ENCODE measurements at regions not wholly inside any gene's neighbourhood (a gene's known extent, or its start where the extent isn't known, plus 50 kb on each side); places are given as distances from the start of the nearest gene placed in this dataset.

DNA sequence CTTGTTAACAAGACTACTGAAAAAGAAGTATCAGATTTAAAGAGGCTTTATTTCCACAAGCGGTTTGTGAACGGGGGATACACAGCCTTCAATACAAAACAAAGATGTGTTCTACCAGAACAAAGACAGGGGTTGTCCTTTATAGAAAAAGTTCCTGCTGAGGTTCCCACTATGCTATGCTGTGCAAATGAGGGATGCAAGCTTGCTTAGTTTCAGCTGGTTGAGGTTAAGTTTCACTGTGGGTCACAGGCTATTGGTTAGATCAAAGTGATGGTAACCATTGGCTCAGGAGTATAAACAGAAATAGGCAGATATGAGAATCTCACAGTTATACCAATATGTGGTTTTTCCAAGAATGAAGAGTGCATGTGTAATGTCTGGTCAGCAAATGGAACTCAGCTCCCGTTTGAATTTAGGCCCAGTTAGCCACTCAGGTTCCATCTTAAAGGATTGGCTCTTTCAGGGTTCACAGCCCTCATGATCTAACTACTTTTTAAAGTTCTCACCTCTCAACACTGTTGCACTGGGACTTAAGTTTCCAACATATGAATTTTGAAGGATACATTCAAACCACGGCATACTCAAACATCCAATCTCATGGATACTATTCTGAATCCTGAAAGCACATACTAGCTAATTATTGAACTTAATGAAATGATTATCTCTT is 215.4 kb upstream of the DCN start:
- TF ChIP-seq, protein P1, sequence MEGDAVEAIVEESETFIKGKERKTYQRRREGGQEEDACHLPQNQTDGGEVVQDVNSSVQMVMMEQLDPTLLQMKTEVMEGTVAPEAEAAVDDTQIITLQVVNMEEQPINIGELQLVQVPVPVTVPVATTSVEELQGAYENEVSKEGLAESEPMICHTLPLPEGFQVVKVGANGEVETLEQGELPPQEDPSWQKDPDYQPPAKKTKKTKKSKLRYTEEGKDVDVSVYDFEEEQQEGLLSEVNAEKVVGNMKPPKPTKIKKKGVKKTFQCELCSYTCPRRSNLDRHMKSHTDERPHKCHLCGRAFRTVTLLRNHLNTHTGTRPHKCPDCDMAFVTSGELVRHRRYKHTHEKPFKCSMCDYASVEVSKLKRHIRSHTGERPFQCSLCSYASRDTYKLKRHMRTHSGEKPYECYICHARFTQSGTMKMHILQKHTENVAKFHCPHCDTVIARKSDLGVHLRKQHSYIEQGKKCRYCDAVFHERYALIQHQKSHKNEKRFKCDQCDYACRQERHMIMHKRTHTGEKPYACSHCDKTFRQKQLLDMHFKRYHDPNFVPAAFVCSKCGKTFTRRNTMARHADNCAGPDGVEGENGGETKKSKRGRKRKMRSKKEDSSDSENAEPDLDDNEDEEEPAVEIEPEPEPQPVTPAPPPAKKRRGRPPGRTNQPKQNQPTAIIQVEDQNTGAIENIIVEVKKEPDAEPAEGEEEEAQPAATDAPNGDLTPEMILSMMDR (conservative IDR thresholded peaks at IDR 0.05; ENCODE audit: low read length) = no peak
- H3K4me3 ChIP-seq (ENCODE audit: low read length) = no peak overlapping the region
- no peak for DNase-seq (ENCODE audit: low read depth)

DNA sequence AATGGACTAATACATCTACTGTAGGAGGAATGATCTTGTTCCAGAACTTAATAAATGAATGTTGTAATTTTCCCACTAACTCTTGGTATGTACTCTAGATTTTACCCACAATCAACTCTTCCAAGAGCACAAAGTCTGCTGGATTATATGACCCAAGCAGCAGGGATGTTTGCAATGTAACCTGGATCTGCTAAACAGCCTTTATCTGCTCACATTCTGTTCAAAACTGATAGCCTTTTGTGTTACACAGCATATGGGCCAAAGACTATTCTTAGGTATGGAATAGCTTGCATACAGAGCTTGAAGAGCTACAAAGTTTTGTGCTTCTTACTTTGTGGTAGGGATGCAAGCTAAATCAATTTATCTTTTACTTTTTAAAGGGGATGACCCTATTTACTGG is 213.7 kb upstream of the DCN start:
- H3K4me3 ChIP-seq (ENCODE audit: low read length) = no peak overlapping the region
- no peak for DNase-seq (ENCODE audit: low read depth)
- TF ChIP-seq, protein P1 (conservative IDR thresholded peaks at IDR 0.05; ENCODE audit: low read length) = no peak

DNA sequence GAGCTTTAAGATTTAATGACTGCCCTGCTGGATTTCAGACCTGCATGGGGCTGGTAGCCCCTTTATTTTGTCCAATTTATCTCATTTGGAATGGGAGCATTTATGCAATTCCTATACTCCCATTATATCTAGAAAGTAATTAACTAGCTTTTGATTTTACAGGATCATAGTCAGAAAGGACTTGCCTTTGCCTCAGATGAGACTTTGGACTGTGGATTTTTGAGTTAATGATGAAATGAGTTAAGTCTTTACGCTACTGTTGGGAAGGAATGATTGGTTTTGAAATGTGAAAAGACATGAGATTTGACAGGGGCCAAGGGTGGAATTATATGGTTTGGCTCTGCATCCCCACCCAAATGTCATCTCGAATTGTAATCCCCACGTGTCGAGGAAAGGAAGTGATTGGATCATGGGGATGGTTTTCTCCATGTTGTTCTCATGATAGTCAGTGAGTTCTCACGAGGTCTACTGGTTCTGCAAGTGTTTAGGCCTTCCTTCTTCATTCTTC is 213.1 kb upstream of the DCN start:
- TF ChIP-seq, protein P1 (conservative IDR thresholded peaks at IDR 0.05; ENCODE audit: low read length) = no peak
- H3K4me3 ChIP-seq (ENCODE audit: low read length) = no peak overlapping the region
- no peak for DNase-seq (ENCODE audit: low read depth)

DNA sequence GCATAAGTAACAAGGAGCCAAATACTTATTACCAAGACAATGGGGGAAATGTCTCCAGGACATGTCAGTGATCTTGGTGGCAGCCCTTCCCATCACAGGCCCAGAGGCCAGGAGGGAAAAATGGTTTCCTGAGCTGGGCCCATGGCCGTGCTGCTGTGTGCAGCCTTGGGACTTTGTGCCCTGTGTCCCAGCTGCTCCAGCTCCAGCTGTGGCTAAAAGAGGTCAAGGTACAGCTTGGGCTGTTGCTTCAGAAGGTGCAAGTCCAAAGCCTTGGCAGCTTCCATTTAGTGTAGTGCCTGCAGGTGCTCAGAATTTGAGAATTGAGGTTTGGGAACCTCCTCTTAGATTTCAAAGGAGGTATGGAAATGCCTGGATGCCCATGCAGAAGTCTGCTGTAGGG is 212.3 kb upstream of the DCN start:
- H3K4me3 ChIP-seq (ENCODE audit: low read length) = no peak overlapping the region
- DNase-seq (ENCODE audit: low read depth) = no peak
- TF ChIP-seq, protein P1 (conservative IDR thresholded peaks at IDR 0.05; ENCODE audit: low read length) = no peak

DNA sequence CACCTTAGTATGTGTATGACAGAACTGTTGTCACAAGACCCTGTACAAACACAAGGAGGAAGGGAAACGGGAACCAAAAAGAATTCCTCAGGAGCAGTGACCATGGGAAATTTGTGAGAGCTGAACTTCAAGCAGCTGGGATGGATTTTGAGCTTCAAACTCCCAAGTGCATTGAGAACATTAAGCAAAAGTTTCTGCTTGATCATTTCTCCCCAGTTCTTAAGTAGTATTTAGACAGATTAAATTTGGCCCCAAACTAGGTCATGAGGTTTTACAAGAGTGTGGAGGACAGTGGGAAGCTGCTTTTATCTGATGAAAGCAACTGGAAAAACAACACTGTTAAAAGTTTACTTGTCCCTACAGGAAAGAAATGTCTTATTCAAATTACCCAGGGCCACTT is 206.0 kb upstream of the DCN start:
- TF ChIP-seq, protein P1 (conservative IDR thresholded peaks at IDR 0.05; ENCODE audit: low read length) = no peak
- no peak overlapping the region for H3K4me3 ChIP-seq (ENCODE audit: low read length)
- no peak for DNase-seq (ENCODE audit: low read depth)

DNA sequence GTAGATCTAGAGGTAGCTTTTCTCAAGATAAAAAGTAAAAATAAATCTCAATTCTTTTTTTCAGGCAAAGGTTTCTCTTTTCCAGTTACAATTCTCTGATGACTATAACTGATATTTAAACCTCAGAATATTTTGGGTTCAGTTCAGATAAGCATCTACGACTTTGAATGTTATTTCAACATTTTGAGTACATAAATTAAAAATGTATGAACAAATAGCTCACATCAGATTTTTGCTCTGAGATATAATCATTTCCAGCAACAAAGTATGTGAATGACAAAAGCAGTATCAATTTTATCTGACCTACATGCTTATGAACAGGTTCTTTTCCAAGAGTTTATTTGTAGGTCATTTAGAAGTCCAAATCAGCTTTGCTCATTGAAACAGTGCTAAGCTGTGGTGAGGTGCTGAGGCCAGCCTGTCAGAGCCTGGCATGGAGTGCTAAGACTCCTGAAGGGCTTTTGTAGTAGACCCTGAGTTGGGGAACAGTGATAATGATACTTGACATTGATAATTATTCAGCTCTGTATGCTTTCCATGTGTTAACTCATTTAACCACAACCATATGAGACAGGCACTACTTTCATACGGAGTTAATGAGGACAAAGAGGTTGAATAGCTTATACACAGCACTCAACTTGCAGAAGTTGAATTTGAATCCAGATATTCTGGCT is 205.0 kb upstream of the DCN start:
- TF ChIP-seq, protein P1 (conservative IDR thresholded peaks at IDR 0.05; ENCODE audit: low read length) = no peak
- DNase-seq (ENCODE audit: low read depth) = no peak
- H3K4me3 ChIP-seq (ENCODE audit: low read length) = no peak overlapping the region

DNA sequence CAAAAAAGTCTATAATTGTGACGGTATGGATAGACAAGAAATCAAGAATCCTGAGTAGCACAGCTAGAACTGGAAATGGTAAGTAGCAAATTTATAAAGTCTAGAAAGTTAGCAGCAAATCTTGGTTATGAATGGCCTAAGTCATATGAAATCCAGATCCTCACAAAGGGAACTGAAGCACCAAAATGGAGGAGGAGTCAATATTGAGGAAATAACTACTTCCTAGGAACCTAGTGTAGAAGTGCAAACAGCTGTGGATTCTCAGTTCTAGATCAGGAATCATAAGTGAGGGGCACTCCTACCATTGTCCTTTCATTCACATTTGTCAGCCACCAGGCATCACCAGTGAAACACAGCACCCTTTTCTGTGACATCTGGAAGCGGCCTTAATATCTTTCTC is 202.2 kb upstream of the DCN start:
- no peak for DNase-seq (ENCODE audit: low read depth)
- H3K4me3 ChIP-seq (ENCODE audit: low read length) = no peak overlapping the region
- TF ChIP-seq, protein P1 (conservative IDR thresholded peaks at IDR 0.05; ENCODE audit: low read length) = no peak

Data from AG10803 (cell line).